ENCODE measurements at regions not wholly inside any gene's neighbourhood (a gene's known extent, or its start where the extent isn't known, plus 50 kb on each side); places are given as distances from the start of the nearest gene placed in this dataset.

- Histone ChIP-seq H3K27ac (no peak overlapping the region), H3K4me3 (no peak overlapping the region), H3K36me3 (no peaks in the 10 kb centered on the region), H2AFZ (replicated peaks) (no peak overlapping the region), H3K9ac (no peak overlapping the region), H3K4me2 (no peak overlapping the region), H3F3A (ENCODE audit: low read depth) (no peaks in the 10 kb centered on the region), H3K4me1 (no peaks in the 10 kb centered on the region), H3K9me3 (ENCODE audit: low read depth) (no peaks in the 10 kb centered on the region), H3K79me2 (ENCODE audit: low read depth) (no peaks in the 10 kb centered on the region), H4K20me1 (ENCODE audit: low read depth) (no peaks in the 10 kb centered on the region), H3K27me3 (no peaks in the 10 kb centered on the region)
- Mint-ChIP-seq H3K27ac (no peak overlapping the region), H3K9me3 (no peaks in the 10 kb centered on the region), H3K4me3 (no peak overlapping the region), H3K27me3 (ENCODE audit: insufficient read depth, low read depth) (peaks cover 10% of the 10 kb centered on the region), H3K36me3 (no peaks in the 10 kb centered on the region), H3K4me1 (peaks cover 4% of the 10 kb centered on the region)
- DNase-seq (ENCODE audit: low spot score), result no peak
- TF ChIP-seq EZH2 (IDR thresholded peaks at IDR 0.05) (no peak), EZH2phosphoT487 (IDR thresholded peaks at IDR 0.05) (no peak), CTCF (IDR thresholded peaks at IDR 0.05) (no peak)
These were observed 108.7 kb downstream of the SCP2D1 start for GRCh38 chr20:18922251-18922650.

DNA sequence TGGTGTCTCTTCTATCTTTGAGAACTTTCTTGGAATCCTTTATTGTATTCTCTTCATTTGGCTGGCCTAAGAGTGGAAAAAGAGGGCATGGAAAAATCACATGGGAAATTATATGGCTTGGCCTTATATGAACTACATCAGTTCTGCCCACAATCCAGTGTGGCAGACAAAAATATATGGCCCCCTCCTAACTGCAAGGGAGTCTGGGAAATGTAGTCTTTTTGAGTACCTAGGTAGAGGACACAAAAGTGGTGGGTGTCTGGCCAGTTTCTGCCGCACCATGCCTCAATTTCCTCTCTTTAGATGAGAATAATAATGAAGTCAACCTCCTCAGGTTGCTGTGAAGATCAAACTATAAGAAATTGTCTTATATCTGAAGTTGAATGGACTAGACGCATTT is 109.3 kb downstream of the SCP2D1 start:
- no peak for DNase-seq (ENCODE audit: low spot score)
- Mint-ChIP-seq H3K27me3 (ENCODE audit: insufficient read depth, low read depth) (peaks cover 10% of the 10 kb centered on the region), H3K27ac (no peak overlapping the region), H3K4me1 (peaks cover 4% of the 10 kb centered on the region), H3K36me3 (no peaks in the 10 kb centered on the region), H3K4me3 (no peak overlapping the region), H3K9me3 (no peaks in the 10 kb centered on the region)
- Histone ChIP-seq H4K20me1 (ENCODE audit: low read depth) (no peaks in the 10 kb centered on the region), H3K27ac (no peak overlapping the region), H3K4me1 (no peaks in the 10 kb centered on the region), H3K27me3 (no peaks in the 10 kb centered on the region), H3K36me3 (no peaks in the 10 kb centered on the region), H3K9ac (no peak overlapping the region), H3K79me2 (ENCODE audit: low read depth) (no peaks in the 10 kb centered on the region), H3F3A (ENCODE audit: low read depth) (no peaks in the 10 kb centered on the region), H3K4me3 (no peak overlapping the region), H3K9me3 (ENCODE audit: low read depth) (no peaks in the 10 kb centered on the region), H2AFZ (replicated peaks) (no peak overlapping the region), H3K4me2 (no peak overlapping the region)
- TF ChIP-seq EZH2phosphoT487 (IDR thresholded peaks at IDR 0.05), result no peak
- TF ChIP-seq CTCF (IDR thresholded peaks at IDR 0.05), result no peak
- TF ChIP-seq EZH2 (IDR thresholded peaks at IDR 0.05), result no peak

DNA sequence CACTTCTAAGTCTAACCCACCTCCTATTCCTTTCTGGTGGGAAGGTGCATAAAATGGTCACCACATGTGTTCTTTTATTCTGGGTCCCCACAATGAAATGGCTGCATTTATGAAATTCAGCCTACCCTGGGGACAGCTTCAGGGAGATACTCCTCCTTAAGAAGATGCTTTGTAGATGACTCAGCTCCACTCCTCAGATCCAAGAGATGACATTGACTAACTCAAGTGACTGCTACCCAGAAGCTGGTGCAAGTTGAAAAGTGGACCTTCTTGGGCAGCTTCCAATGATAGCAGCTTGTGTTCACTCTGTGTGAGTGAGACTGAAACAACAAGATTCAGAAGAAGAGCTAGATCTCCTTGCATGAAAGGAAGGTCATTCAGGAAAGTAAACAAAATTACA is 113.4 kb downstream of the SCP2D1 start:
- no peak overlapping the region for H2AFZ ChIP-seq (replicated peaks)
- H4K20me1 ChIP-seq (ENCODE audit: low read depth), result no peaks in the 10 kb centered on the region
- Mint-ChIP-seq H3K4me1 (no peaks in the 10 kb centered on the region), H3K4me3 (no peak overlapping the region), H3K27ac (no peak overlapping the region), H3K27me3 (ENCODE audit: insufficient read depth, low read depth) (peaks cover 6% of the 10 kb centered on the region), H3K9me3 (no peaks in the 10 kb centered on the region), H3K36me3 (no peaks in the 10 kb centered on the region)
- H3K9me3 ChIP-seq (ENCODE audit: low read depth), result no peaks in the 10 kb centered on the region
- H3K36me3 ChIP-seq, result no peaks in the 10 kb centered on the region
- no peak overlapping the region for H3K9ac ChIP-seq
- no peak overlapping the region for H3K4me3 ChIP-seq
- H3K79me2 ChIP-seq (ENCODE audit: low read depth), result no peaks in the 10 kb centered on the region
- H3K27ac ChIP-seq, result no peak overlapping the region
- no peak for TF ChIP-seq EZH2phosphoT487 (IDR thresholded peaks at IDR 0.05)
- no peak for TF ChIP-seq CTCF (IDR thresholded peaks at IDR 0.05)
- TF ChIP-seq EZH2 (IDR thresholded peaks at IDR 0.05), result no peak
- H3F3A ChIP-seq (ENCODE audit: low read depth), result no peaks in the 10 kb centered on the region
- H3K4me1 ChIP-seq, result no peaks in the 10 kb centered on the region
- DNase-seq (ENCODE audit: low spot score), result no peak
- no peaks in the 10 kb centered on the region for H3K27me3 ChIP-seq
- no peak overlapping the region for H3K4me2 ChIP-seq

DNA sequence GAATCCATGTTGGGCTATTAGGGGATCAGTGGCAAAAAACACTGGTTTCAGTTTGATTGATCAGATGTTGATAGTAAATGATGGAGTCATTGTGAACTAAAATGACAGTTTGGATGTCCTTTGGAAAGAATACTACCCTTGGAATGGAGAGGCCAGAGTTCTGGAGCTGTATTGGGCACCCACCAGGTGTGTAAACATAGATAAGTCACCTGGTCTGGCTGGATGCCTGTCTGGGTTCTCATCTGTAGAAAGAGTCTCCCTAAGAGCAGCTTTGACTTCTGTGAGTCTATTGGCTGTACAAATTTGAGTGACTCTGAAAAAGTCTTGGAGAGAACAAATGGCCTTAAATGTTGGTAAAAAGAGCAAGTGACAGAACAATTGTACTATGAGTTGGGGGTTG is 115.0 kb downstream of the SCP2D1 start:
- Histone ChIP-seq H2AFZ (replicated peaks) (no peak overlapping the region), H3K4me1 (no peaks in the 10 kb centered on the region), H3K27me3 (no peaks in the 10 kb centered on the region), H3K4me2 (no peak overlapping the region), H3K27ac (no peak overlapping the region), H4K20me1 (ENCODE audit: low read depth) (no peaks in the 10 kb centered on the region), H3K4me3 (no peak overlapping the region), H3K79me2 (ENCODE audit: low read depth) (no peaks in the 10 kb centered on the region), H3F3A (ENCODE audit: low read depth) (no peaks in the 10 kb centered on the region), H3K9me3 (ENCODE audit: low read depth) (no peaks in the 10 kb centered on the region), H3K9ac (no peak overlapping the region), H3K36me3 (no peaks in the 10 kb centered on the region)
- Mint-ChIP-seq H3K36me3 (no peaks in the 10 kb centered on the region), H3K9me3 (no peaks in the 10 kb centered on the region), H3K27me3 (ENCODE audit: insufficient read depth, low read depth) (peaks cover 4% of the 10 kb centered on the region), H3K27ac (no peak overlapping the region), H3K4me3 (no peak overlapping the region), H3K4me1 (no peaks in the 10 kb centered on the region)
- DNase-seq (ENCODE audit: low spot score), result no peak
- TF ChIP-seq EZH2 (IDR thresholded peaks at IDR 0.05) (no peak), CTCF (IDR thresholded peaks at IDR 0.05) (no peak), EZH2phosphoT487 (IDR thresholded peaks at IDR 0.05) (no peak)
